Panc1 (cell line): ENCODE measurements at regions not wholly inside any gene's neighbourhood (a gene's known extent, or its start where the extent isn't known, plus 50 kb on each side); places are given as distances from the start of the nearest gene placed in this dataset.

Experiments
- ATAC-seq: fragments of 200-7000 bp; cut with Tn5 transposase; 2 replicates; pipeline ENCODE4 v1.9.1; 2020; ENCODE audit warnings: mild to moderate bottlenecking, moderate library complexity
- BruUV-seq: library from RNA; stranded (reverse); fragments of 400-500 nt; replicated peaks from 2 replicates; lab custom pipeline; 2021; lab: Mats Ljungman, UMichigan
- CTCF ChIA-PET: fragments of 300-600 bp; sonication (Branson Sonifier 250); formaldehyde crosslinking; loops from one replicate; lab custom pipeline; 2022; ENCODE audit warnings: antibody characterized with exemption; lab: Charles Lee
- POLR2A ChIA-PET: fragments of 300-600 bp; sonication (Branson Sonifier 250); formaldehyde crosslinking; loops from one replicate; lab custom pipeline; 2022; ENCODE audit warnings: antibody characterized with exemption; lab: Charles Lee
- DNase-seq: peaks from one replicate; pipeline ENCODE4 v3.0.0-alpha.2; 2010; ENCODE audit warnings: low read depth, low spot score
- H3K27ac ChIP-seq: 2 replicates; pipeline ENCODE4 v1.5.1; 2011; ENCODE audit warnings: mild to moderate bottlenecking, low read length, inconsistent platforms
- H3K27me3 ChIP-seq: fragments of 200-500 bp; sonication (Bioruptor generic); 2 replicates; pipeline ENCODE4 v1.6.0; 2014; ENCODE audit warnings: low read length, inconsistent platforms; ENCODE audit not compliant: control insufficient read depth, insufficient read depth
- H3K36me3 ChIP-seq: fragments of 200-500 bp; sonication (Bioruptor generic); 2 replicates; pipeline ENCODE4 v1.5.1; 2014; ENCODE audit warnings: inconsistent platforms, mild to moderate bottlenecking, low read length, moderate library complexity; ENCODE audit not compliant: control insufficient read depth, insufficient read depth
- H3K4me1 ChIP-seq: 2 replicates; pipeline ENCODE4 v1.5.1; 2011; ENCODE audit warnings: inconsistent platforms, mild to moderate bottlenecking, low read length, moderate library complexity; ENCODE audit not compliant: control insufficient read depth, insufficient read depth
- H3K4me3 ChIP-seq, 2 experiments: 2 replicates each; pipeline ENCODE4 v1.5.1; 2011 to 2012; ENCODE audit warnings: low read depth in 2 of 2, low read length in 2 of 2, mild to moderate bottlenecking in 2 of 2, inconsistent platforms in 1 of 2, moderate library complexity in 1 of 2
- H3K9me3 ChIP-seq: fragments of 200-500 bp; sonication (Bioruptor generic); 2 replicates; pipeline ENCODE4 v1.5.1; 2014; ENCODE audit warnings: low read depth, mild to moderate bottlenecking, inconsistent platforms, low read length, moderate library complexity; ENCODE audit not compliant: control insufficient read depth, insufficient read depth
- CTCF ChIP-seq: fragments of 450-650 bp; IDR thresholded peaks from 2 replicates; pipeline ENCODE4 v1.5.1; 2017; ENCODE audit warnings: mild to moderate bottlenecking
- POLR2AphosphoS5 ChIP-seq: IDR thresholded peaks from 2 replicates; pipeline ENCODE4 v1.6.1; 2012; ENCODE audit warnings: mild to moderate bottlenecking, low read depth, low read length, moderate library complexity
- REST ChIP-seq, 2 experiments: IDR thresholded peaks; 2 replicates each; pipeline ENCODE4 v1.6.1; 2011 to 2012; ENCODE audit warnings: low read depth in 2 of 2, control low read depth in 1 of 2, low read length in 1 of 2, mild to moderate bottlenecking in 1 of 2, moderate library complexity in 1 of 2; ENCODE audit not compliant: insufficient read depth in 1 of 2
- SIN3A ChIP-seq: IDR thresholded peaks from 2 replicates; pipeline ENCODE4 v1.6.1; 2012; ENCODE audit warnings: low read depth, mild to moderate bottlenecking, low read length, moderate library complexity, borderline replicate concordance; ENCODE audit not compliant: insufficient read depth
- TCF7L2 ChIP-seq: IDR thresholded peaks from 2 replicates; pipeline ENCODE4 v1.6.1; 2011; ENCODE audit warnings: mild to moderate bottlenecking, low read depth, low read length, inconsistent platforms
- in situ Hi-C: cut with HindIII; loops from 2 replicates; pipeline ENCODE4 v1.10.0; 2016; ENCODE audit warnings: low sequenced_read_pairs, low pct_unique_long_range_greater_than_20kb
- intact Hi-C: fragments of 100-400 bp; cut with micrococcal nuclease; formaldehyde crosslinking; loops from one replicate; pipeline ENCODE4 v1.10.0; 2022; ENCODE audit not compliant: unreplicated experiment

GRCh38 chr13:106989876-106990275, 421.9 kb upstream of the ARGLU1 start:
- no peak for TF ChIP-seq TCF7L2
- no peak for TF ChIP-seq REST (IDR thresholded peaks at IDR 0.05; ENCODE audit: insufficient read depth in 1 of 2, low read depth in 2 of 2, low read length in 1 of 2)
- no peak for TF ChIP-seq POLR2AphosphoS5
- TF ChIP-seq SIN3A: no peak
- no peak for TF ChIP-seq CTCF
- intact Hi-C loops: no loop called here
- H3K9me3 ChIP-seq: no peaks in the 10 kb centered on the region
- H3K36me3 ChIP-seq: no peaks in the 10 kb centered on the region
- H3K4me3 ChIP-seq: no peak overlapping the region
- H3K4me1 ChIP-seq: no peaks in the 10 kb centered on the region
- DNase-seq: no peak
- no TSS peak for BruUV-seq
- H3K27me3 ChIP-seq: no peaks in the 10 kb centered on the region
- POLR2A ChIA-PET: no interaction called here
- no peak overlapping the region for H3K27ac ChIP-seq
- CTCF ChIA-PET: no interaction called here
- in situ Hi-C loops: no loop called here
- ATAC-seq: no peak

GRCh38 chr13:106987427-106987785, 419.5 kb upstream of the ARGLU1 start:
- intact Hi-C loops: no loop called here
- ChIA-PET POLR2A (no interaction called here), CTCF (no interaction called here)
- no peak for TF ChIP-seq CTCF
- TF ChIP-seq POLR2AphosphoS5: no peak
- TF ChIP-seq TCF7L2: no peak
- TF ChIP-seq REST (IDR thresholded peaks at IDR 0.05; ENCODE audit: insufficient read depth in 1 of 2, low read depth in 2 of 2, low read length in 1 of 2): no peak
- no peak for TF ChIP-seq SIN3A
- H3K4me1 ChIP-seq: no peaks in the 10 kb centered on the region
- in situ Hi-C loops: no loop called here
- H3K27ac ChIP-seq: no peak overlapping the region
- BruUV-seq: no TSS peak
- ATAC-seq (no peak), DNase-seq (no peak)
- no peak overlapping the region for H3K4me3 ChIP-seq
- H3K36me3 ChIP-seq: no peaks in the 10 kb centered on the region
- H3K27me3 ChIP-seq: no peaks in the 10 kb centered on the region
- H3K9me3 ChIP-seq: no peaks in the 10 kb centered on the region
